Osteocyte (in vitro differentiated cells): ENCODE measurements at regions not wholly inside any gene's neighbourhood (a gene's known extent, or its start where the extent isn't known, plus 50 kb on each side); places are given as distances from the start of the nearest gene placed in this dataset.

ENCODE experiments used
- DNase-seq: peaks from one replicate; pipeline ENCODE4 v3.0.0; 2021; ENCODE audit warnings: mixed read lengths; ENCODE audit not compliant: unreplicated experiment; ENCODE audit errors: extremely low spot score
- H3K27ac Mint-ChIP-seq: one replicate; pipeline ENCODE4 v1.8.0; 2021; ENCODE audit warnings: mild to moderate bottlenecking, mixed read lengths; ENCODE audit not compliant: unreplicated experiment
- H3K27me3 Mint-ChIP-seq: one replicate; pipeline ENCODE4 v1.8.0; 2021; ENCODE audit warnings: mixed read lengths; ENCODE audit not compliant: unreplicated experiment
- H3K36me3 Mint-ChIP-seq: one replicate; pipeline ENCODE4 v1.8.0; 2021; ENCODE audit warnings: mixed read lengths; ENCODE audit not compliant: unreplicated experiment
- H3K4me1 Mint-ChIP-seq: one replicate; pipeline ENCODE4 v1.8.0; 2021; ENCODE audit warnings: mixed read lengths; ENCODE audit not compliant: unreplicated experiment
- H3K4me3 Mint-ChIP-seq: one replicate; pipeline ENCODE4 v1.8.0; 2021; ENCODE audit warnings: mild to moderate bottlenecking, moderate library complexity, mixed read lengths; ENCODE audit not compliant: unreplicated experiment
- H3K9me3 Mint-ChIP-seq: one replicate; pipeline ENCODE4 v1.8.0; 2021; ENCODE audit warnings: mixed read lengths; ENCODE audit not compliant: unreplicated experiment
- CTCF ChIP-seq: fragments of 200-600 bp; sonication (generic); IDR thresholded peaks from 2 replicates; pipeline ENCODE4 v1.5.0; 2021; ENCODE audit warnings: antibody characterized with exemption, mild to moderate bottlenecking, moderate library complexity

GRCh38 chr10:128884496-128885072, 582.5 kb upstream of the MGMT start:
- Mint-ChIP-seq H3K4me3 (no peak overlapping the region), H3K36me3 (no peaks in the 10 kb centered on the region), H3K27ac (no peak overlapping the region), H3K9me3 (peaks cover 41% of the 10 kb centered on the region), H3K27me3 (no peaks in the 10 kb centered on the region), H3K4me1 (no peaks in the 10 kb centered on the region)
- peak; percentile 46 for DNase-seq
- TF ChIP-seq CTCF = no peak

DNA sequence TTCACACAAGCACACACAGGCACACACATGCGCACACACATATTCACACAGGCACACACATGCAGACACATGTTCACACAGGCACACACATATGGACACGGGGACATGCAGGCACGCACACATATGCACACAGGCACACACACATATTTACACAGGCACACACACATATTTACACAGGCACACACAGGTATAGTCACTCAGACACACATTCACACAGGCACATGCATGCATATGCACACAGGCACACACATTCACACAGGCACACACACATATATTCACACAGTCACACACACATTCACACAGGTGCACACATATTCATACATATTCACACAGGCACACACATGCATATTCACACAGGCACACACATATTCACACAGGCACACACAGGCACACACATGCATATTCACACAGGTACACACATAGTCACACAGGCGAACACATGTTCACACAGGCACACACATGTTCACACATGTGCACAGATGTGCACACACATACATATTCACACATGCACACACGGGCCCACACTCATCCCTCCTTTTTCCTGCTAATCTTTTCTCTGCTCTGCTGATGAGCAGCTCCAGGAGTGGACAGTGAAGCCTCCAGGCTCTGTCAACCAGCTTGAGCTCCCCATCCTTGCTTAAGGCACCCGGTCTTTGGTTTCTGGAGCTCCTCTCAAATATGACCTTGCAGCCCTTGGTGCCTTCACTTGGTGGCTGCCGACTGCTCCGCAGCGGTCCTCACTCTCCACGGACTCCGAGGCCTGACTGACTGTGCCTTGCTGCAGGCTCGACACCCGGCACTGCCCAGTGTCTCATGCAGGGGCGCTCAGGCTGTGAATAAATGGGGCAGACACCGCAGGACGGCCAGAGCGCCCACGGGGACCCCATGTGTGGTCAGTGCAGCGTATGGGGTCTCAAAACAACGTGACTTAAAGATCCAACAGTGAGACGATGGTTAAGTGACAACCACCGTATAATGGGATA, 581.2 kb upstream of the MGMT start:
- Mint-ChIP-seq H3K27me3 (no peaks in the 10 kb centered on the region), H3K4me1 (no peaks in the 10 kb centered on the region), H3K27ac (no peak overlapping the region), H3K36me3 (no peaks in the 10 kb centered on the region), H3K9me3 (peaks cover 39% of the 10 kb centered on the region), H3K4me3 (no peak overlapping the region)
- no peak for DNase-seq
- no peak for TF ChIP-seq CTCF

DNA sequence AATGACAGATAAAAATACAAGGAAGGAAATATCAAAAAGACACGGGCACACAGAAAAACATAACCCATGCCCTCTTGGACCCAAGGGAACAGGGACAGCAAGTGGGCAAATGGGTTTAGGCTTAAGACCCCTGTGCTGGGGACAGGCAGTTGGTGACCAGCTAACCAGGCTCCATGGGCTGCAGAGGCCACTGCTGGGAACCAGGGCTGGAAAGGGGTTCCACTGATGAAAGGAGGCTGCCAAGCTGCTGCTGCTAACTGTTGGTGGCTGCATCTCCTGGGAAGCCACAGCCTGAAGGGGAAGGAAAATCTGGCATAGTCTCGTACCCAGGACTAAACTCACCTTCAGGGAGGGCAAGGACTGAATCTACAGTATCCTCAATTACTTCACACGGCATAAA, 579.2 kb upstream of the MGMT start:
- H3K4me3 Mint-ChIP-seq = no peak overlapping the region
- peak; percentile 51 for DNase-seq
- H3K27ac Mint-ChIP-seq = no peak overlapping the region
- H3K9me3 Mint-ChIP-seq = peaks cover 43% of the 10 kb centered on the region
- no peaks in the 10 kb centered on the region for H3K36me3 Mint-ChIP-seq
- no peak for TF ChIP-seq CTCF
- no peaks in the 10 kb centered on the region for H3K27me3 Mint-ChIP-seq
- no peaks in the 10 kb centered on the region for H3K4me1 Mint-ChIP-seq

- Mint-ChIP-seq H3K4me3 (no peak overlapping the region), H3K4me1 (no peaks in the 10 kb centered on the region), H3K27ac (no peak overlapping the region), H3K9me3 (peaks cover 52% of the 10 kb centered on the region), H3K36me3 (no peaks in the 10 kb centered on the region), H3K27me3 (no peaks in the 10 kb centered on the region)
- TF ChIP-seq CTCF = no peak
- DNase-seq = no peak
Measured at GRCh38 chr10:128892005-128892404, 575.0 kb upstream of the MGMT start.

DNA sequence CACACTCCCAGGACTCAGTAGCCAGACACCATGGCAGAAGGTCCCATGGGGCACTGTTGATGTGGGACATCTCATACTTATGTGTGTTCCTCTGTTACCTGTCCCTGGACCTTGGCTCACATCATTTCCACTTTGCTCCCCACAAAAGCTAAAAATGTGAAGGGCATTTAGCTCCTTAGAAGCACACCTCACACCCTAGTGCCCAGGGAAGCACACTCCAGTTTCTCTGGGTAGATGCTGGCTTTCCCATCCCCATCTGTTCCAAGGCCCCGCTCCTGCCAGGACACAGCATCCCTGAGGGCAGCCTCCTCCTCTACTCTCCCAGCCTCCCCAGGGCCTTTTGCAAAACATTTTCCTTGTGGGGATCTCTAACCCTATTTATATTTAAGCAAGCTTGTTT, 572.4 kb upstream of the MGMT start:
- Mint-ChIP-seq H3K9me3 (peaks cover 32% of the 10 kb centered on the region), H3K27me3 (no peaks in the 10 kb centered on the region), H3K4me3 (no peak overlapping the region), H3K36me3 (no peaks in the 10 kb centered on the region), H3K27ac (no peak overlapping the region), H3K4me1 (no peaks in the 10 kb centered on the region)
- DNase-seq = peak; percentile 56
- no peak for TF ChIP-seq CTCF
